ENCODE measurements at regions not wholly inside any gene's neighbourhood (a gene's known extent, or its start where the extent isn't known, plus 50 kb on each side); places are given as distances from the start of the nearest gene placed in this dataset.
A peak's percentile ranks its signal among the peaks of the same experiment; 100 is the strongest.
"Not testable (repeated sequence)": the region's sequence is repeated elsewhere in the genome, so short reads cannot be mapped to it uniquely, and the experiment has no call there.

DNA sequence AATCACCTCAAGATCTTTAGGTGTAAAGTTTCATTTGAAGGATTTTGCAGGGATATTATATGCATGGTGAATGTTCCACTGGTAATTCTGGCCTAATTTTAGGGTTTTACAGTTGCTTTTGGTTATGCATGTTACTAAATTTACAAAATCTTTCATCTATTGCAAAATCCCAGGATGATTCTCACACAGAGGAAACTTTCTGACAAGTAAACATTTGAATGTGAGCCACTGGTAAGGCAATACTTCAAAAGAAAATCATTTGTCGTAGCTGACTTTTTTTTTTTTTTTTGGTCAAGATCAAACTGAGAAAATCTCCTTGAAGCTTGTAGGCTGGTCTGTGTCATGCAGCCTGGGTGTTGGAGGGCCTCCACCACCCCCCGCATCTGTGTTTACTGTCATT lies 141.9 kb upstream of the EXOC2 start:
- DNase-seq (ENCODE audit: extremely low read depth, low read depth, low spot score): no peak

DNA sequence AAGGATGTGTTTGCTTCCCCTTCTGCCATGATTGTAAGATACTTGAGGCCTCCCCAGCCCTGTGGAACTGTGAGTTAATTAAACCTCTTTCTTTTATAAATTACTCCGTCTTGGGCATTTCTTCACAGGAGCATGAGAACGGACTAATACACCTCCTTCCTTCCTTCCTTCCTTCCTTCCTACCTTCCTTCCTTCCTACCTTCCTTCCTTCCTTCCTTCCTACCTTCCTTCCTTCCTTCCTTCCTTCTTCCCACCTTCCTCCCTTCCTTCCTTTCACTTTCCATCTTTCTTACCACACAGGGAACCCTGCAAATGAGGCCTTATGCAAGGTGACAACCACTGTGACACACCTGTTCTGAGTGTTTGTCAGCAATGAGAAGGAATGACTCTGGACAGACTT lies 141.3 kb upstream of the EXOC2 start:
- DNase-seq (ENCODE audit: extremely low read depth, low read depth, low spot score): no peak

DNA sequence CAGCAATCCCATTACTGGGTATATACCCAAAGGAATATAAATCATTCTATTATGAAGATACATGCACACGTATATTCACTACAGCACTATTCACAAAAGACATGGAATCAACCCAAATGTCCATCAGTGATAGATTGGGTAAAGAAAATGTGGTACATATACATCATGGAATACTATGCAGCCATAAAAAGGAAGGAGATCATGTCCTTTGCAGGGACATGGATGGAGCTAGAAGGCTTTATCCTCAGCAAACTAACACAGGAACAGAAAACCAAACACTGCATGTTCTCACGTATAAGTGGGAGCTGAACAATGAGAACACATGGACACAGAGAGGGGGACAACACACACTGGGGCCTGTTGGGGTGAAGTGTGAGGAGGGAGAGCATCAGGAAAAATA lies 139.9 kb upstream of the EXOC2 start:
- DNase-seq (ENCODE audit: extremely low read depth, low read depth, low spot score): not testable (repeated sequence)

DNA sequence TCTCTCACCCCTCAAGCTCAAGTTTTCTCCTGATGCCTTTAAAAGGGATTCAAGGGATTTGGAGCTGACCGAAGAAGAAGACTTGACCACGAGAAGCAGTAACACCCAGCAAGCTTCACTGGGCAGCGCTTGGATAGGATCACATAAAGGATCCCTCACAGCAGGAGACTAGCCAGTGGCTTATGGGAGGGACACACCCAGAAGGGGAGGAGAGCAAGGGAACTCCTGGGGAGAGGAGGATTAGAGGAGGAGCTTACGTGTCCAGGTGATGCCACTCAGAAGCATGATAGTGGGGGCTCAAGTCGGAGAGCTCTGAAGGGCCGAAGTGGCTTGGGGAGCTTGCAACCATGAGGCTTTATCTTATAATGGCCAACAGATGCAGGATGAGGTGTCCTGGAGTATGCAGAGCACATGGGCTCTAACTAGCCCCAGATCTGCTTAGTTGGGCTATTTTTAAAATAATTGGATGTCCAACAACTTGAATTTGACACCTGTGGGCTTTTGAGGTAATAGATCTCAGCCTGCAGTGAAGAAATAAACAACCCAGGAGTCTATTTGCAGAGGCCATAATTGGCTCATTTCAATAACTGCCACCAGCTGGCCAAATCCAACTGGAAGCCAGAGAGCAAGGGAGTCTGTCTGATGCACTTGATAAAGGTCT lies 137.9 kb upstream of the EXOC2 start:
- DNase-seq (ENCODE audit: extremely low read depth, low read depth, low spot score): no peak

DNA sequence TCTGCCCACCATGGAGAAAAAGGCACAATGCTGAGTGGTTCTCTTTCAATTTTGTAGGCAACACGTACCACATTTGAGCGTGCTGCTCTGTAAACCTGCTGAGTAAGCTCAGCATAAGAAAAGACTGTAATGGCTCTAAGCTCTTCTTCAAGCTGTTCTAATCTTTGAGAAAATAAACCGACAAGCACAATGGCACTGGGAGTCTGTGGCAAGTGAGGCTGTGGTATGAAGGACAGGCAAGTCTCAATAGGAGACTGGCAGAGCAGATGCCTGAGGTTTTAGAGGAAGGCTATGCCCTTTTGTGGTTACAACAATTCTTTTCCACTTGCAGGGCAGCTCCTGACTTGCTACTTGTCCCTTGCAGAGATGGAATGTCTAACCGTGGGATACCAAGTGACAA lies 136.7 kb upstream of the EXOC2 start:
- DNase-seq (ENCODE audit: extremely low read depth, low read depth, low spot score): no peak

DNA sequence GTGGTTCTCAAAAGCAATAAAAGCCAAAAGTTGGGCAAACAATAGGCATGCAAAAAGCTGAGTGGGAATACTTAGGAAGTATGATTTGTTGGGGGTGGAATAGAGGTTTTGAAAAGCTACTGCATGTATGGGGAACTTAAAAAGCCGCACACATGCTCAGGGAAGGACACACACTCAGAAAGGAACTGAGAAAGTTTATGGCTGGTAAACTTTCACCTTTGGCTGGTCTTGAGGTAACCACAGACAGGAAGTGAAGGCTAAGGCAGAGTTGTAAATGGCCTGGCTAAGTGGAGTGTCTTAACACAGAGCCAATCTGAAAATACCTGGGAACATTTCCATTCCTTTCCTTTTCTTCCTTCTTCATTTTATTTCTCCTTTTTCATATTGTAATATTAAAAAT lies 134.5 kb upstream of the EXOC2 start:
- DNase-seq (ENCODE audit: extremely low read depth, low read depth, low spot score): no peak

DNA sequence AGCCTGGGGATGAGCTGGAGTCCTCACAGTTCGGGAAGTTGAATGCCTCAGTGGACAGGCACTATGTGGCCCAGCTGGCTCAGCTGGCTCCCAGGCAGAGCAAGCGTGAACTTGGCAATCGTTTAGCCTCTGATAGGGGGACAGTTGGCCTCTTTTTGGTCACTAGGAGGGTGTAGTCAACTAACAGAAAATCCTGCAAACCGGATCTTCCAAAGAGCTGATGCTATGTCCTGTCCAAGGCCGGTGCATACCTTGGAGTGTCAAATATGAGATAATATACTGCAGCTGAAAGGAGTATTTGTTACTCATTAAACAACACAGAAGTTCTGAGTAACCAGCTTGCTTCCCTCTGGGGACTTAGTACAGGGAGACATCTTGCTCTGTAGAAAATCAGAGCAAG lies 126.2 kb upstream of the EXOC2 start:
- DNase-seq (ENCODE audit: extremely low read depth, low read depth, low spot score): no peak

DNA sequence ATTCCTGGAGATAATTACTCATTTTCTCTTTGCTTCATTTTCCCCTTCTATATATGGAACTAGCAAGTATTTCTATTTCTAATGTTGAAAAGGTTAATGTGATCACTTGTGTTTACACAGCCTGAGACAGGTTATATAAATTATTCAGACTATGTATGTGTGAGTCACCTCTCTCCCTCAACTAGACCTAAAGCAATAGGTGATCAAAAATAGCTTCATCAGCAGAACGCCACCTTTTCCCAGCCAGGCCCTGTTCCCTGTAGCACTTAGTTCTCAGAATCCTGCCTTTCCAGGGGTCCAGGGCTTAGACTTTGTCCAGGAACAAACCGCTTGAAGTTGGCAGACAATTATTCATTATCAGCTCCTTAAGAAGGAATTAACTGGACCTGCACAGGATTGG lies 125.3 kb upstream of the EXOC2 start:
- DNase-seq (ENCODE audit: extremely low read depth, low read depth, low spot score): no peak

DNA sequence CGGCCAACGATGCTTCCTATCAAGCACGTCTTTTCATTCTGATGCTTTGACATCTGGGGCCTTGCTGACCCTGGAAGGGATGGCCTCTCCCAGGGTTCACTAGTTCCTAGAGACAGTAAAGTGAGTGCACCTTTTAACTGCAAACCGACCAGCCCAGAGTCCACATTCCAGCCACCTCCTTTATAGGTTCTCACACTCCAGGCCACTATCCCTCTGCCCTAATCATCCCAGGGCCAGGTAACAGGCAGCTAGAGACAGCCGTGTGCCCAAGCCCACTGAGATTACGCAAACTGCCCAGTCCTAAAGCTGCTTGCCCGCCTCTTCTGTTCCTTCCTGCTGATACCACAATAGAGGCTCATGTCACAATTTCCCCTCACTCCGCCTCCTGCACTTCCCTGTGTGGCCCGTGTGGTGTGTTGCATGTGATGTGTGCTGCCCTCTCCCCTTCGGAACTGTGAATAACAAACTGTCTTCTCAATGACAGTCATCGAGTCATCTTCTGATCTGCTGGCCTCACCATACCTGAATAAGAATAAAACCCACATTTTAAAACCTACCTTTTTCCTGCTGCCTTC lies 123.7 kb upstream of the EXOC2 start:
- DNase-seq (ENCODE audit: extremely low read depth, low read depth, low spot score): no peak

DNA sequence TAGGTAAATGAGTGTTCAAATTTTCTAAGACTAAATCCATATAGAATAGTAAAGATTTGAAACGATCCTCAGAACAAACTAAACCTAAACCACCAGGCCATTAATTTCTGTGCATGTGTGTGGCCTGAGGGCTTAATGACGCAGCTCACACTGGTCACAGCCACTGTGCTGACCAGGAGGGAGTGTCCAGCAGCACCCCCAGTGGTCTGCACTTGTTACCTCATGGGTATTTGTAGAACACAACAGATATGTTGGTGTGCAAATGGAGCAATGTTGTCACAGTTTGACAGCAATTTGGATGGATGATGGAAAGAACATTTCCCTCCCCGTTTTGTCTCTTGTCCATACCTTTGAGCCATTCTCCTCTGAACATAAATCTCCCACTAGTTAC lies 122.4 kb upstream of the EXOC2 start:
- DNase-seq (ENCODE audit: extremely low read depth, low read depth, low spot score): no peak

DNA sequence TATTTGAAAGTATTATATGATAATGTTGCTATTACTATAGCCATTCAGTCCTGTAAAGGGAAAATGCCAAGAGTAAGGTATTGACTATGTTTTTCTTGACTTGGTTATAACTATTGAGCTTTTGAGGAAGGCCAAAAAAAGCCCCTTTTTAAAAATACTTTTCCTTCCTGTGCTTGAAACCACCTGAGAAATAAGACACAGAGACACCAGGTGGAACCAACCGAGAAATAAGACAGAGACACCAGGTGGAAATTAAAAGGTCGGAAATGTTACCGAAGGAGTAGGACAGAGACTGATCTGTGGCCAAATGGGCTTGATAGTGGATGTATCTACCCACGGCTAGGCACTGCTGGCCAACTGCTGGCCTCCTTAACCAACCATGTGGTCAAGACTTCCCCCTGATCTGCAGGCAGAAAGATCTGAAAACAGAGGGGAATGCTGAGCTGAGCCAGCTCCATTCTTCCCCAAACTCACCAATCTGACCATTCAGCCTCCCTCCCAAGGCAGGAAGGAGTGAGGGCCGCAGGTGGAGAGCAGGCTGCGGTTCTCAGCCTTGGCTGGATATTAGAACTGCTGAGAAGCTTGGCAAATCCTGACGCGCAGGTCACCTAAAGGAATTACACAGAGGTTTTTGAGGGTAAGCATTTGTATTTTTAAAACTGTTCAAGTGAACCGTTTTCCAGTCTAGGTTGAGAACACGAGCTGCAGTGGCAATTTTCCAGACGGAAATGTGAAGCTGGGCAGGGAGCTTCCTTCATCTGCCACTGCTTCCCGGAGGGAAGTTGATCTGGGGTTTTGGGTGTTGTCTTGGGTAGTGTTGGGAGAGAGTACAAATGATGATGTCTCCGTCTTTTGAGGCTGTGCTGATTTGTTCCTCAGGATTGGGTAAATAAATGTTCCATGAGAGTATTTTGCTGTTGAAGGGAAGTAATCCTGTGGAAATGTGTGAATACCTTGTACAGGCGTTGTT lies 121.7 kb upstream of the EXOC2 start:
- no peak for DNase-seq (ENCODE audit: extremely low read depth, low read depth, low spot score)

DNA sequence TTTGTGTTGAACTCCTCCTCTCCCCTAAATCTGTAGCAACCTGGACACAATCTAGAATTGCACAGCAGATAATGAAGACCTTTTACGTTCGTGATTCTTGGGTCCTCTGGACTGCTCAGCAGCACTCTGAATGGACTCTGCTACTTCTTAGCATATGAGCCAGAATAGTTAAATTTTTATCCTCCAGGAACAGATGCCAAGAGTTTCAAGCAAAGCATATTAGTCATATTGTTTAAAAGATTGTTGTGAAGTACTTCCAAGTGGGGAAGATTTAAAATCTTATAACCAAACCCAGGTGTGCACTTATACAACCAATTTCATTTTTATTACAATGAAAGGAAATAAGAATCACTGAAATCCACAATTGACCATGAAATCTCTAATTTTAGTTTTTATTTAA lies 118.9 kb upstream of the EXOC2 start:
- no peak for DNase-seq (ENCODE audit: extremely low read depth, low read depth, low spot score)

DNA sequence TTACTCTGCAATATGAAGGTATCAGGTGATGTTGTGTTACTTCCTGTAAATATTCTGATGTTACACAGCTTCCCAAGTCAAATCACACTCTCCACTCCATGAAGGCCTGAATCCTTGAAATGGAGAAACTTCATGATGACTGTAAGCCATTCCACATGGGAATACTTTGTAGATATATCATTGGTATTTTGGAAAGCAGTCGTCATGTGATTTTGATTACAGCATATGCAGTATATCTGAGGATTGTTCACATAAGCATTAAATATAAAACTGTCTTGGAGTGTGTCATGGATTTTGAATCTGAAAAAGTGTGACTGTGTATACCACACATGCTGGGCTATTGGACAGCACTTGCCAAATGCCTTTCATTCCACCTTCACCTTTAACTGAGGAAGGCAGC lies 118.3 kb upstream of the EXOC2 start:
- DNase-seq (ENCODE audit: extremely low read depth, low read depth, low spot score): no peak

DNA sequence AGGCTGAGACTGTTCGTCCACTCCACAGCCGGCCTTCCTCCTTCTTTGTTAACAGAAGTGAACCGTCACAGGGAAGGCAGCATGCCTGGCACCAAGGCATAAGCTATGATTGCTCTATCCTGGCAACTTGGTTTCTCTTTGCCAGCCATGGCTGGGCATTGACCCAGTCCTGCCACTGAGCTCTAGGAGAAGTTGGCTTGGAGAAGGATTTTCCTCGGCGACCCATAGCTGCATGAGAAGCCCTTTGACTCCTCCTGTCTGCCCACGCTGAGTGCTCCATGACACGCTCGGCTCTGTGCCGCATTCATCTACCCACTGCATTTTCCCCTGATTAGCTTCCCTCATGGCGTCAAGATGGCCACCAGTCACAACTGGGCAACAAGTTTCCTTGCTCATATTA lies 111.8 kb upstream of the EXOC2 start:
- DNase-seq (ENCODE audit: extremely low read depth, low read depth, low spot score): no peak

DNA sequence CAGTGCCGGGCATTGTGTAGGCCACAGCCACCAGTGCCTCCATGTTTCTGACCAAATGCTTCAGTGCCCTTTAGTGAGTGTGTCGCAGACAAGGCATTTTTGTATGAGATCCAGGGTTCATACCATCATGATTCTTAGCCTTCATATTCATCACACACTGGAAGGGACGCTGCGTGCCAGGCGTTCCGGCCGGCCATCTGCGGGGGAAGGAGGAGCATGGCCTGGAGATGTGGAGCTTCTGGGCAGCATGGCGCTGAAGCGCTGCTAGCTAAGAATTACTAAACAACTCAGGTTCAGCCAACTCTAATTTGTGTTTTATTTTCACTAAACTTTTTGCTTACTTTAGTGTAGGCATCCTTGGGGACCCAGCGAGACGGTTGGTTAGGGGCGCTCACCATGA lies 111.4 kb upstream of the EXOC2 start:
- no peak for DNase-seq (ENCODE audit: extremely low read depth, low read depth, low spot score)

DNA sequence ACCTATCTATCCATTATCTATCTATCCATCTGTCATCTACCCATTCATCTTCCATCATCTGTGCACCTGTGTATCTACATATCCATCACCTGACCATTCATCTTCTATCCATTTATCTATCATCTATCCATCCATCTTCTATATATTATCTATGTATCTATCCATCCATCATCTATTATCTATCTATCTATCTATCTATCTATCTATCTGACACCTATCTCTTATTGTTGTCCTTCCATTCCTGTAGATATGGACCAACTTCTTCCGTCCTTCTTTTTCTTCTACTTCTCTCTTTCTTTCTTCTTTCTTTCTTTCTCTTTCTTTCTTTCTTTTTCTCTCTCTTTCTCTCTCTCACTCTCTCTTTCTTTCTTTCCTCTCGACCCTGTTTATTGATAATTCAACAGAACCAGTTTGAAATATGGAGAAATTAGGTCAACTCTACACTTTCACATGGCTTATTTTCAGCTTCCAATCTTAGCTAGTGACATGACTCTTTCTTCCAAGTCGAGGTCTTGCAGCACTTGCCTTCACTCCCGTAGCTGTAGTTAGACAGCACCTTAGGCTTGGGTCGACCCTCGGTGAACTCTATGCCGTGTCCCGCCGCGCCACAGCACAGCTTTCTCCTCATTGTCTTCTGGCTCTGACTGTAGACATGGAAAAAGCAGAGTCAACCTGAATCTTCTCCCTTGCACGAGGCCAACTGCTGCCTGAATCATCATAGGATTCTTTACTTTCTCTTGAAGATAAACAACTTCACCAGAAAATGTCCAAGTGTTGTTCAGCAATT lies 110.4 kb upstream of the EXOC2 start:
- DNase-seq (ENCODE audit: extremely low read depth, low read depth, low spot score): no peak

DNA sequence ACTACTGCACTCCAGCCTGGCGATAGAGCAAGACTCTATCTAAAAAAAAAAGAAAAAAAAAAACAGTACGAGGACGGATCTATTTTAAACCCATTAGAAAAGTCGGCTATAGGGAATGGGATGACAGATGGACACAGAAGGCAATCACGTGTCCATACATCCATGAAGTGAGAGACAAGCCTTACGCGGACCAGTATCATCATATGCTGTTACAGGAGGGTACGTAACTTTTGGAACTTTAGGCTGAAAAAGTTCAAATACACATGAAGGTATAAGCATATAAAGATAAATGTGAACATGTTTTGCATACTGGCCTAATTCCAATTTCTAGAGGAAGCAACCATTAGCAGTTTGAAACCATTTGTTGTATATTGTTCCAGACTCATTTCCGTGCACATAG lies 109.8 kb upstream of the EXOC2 start:
- DNase-seq (ENCODE audit: extremely low read depth, low read depth, low spot score): no peak

DNA sequence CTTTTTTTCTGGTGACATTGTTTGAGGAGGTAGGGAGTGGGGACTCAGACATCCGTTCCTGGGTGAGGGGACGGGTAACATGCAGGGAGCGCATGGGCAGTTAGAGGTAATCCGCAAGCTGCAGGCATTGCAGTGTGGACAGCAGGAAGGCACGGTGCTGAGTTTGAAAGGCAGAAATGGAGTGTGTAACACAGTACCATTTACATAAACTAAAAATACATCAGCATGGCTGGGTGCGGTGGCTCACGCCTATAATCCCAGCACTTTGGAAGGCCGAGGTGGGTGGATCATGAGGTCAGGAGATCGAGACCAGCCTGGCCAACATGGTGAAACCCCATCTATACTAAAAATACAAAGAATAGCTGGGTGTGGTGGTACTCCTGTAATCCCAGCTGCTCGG lies 109.3 kb upstream of the EXOC2 start:
- DNase-seq (ENCODE audit: extremely low read depth, low read depth, low spot score): not testable (repeated sequence)

DNA sequence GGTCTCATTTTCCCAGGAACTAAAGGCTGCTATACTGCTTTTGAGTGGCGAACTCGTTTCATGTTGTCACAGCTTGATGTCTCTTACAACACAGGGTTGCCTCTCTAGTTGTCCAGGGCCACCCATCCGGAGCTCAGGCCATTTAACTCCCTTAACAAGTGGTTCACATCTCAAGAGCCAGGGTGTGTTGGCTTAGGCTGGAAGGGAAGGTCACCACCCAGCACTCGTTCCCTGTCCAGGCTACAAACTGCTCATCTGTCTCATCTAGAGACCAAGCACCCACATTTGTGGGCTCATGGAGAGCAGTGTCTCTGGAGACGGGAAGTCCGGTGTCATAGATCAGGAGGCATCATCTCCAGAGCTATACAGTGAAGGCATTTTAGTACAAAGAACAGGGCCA lies 106.8 kb upstream of the EXOC2 start:
- no peak for DNase-seq (ENCODE audit: extremely low read depth, low read depth, low spot score)

DNA sequence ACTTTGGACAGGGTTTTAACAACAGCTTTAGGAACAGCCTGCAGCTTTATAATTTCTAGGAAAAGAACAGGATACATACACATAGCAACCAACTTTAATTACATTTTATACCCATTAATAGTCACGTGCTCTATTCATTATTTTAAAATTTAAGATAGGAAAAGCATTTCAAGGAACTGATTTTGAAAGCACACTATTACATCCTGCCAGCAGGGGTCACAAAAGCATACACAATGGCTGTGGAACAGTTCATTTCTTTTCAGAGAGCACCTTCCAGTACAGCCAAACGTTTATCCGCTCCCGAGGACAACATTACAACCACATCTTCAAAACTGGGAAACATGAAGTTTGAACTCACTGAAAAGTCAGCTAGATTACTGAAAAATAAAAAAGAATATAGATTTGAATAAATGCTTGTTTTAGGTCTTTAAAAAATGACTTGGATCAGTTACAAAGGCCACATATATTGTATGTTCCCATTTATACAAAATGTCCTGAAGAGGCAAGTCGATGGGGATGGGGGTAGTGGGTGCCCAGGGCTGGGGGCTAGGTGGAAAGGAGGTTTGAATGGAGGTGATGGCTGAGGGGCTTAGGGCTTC lies 104.6 kb upstream of the EXOC2 start:
- peak; percentile 39 for DNase-seq (ENCODE audit: extremely low read depth, low read depth, low spot score)

Data from glomerular endothelial cell (primary cell).